H9 (cell line): ENCODE measurements at regions not wholly inside any gene's neighbourhood (a gene's known extent, or its start where the extent isn't known, plus 50 kb on each side); places are given as distances from the start of the nearest gene placed in this dataset.

ENCODE experiments used
- DNase-seq: peaks from one replicate; pipeline ENCODE4 v3.0.0-alpha.2; 2017
- H2AFZ ChIP-seq: one replicate; pipeline ENCODE4 v1.6.1; 2013; ENCODE audit warnings: mild to moderate bottlenecking, low read length, control low read depth, moderate library complexity
- H2AK5ac ChIP-seq: 2 replicates; pipeline ENCODE4 v1.6.1; 2013; ENCODE audit warnings: low read length, control low read depth, mixed read lengths; ENCODE audit not compliant: insufficient read length
- H2BK120ac ChIP-seq: one replicate; pipeline ENCODE4 v1.6.1; 2013; ENCODE audit warnings: low read depth, mild to moderate bottlenecking, low read length, control low read depth, inconsistent platforms; ENCODE audit not compliant: poor library complexity, severe bottlenecking
- H2BK12ac ChIP-seq: 2 replicates; pipeline ENCODE4 v1.6.1; 2013; ENCODE audit warnings: low read length, control low read depth, mixed read lengths, low read depth; ENCODE audit not compliant: insufficient read length
- H2BK15ac ChIP-seq: 2 replicates; pipeline ENCODE4 v1.6.1; 2013; ENCODE audit warnings: low read depth, low read length, control low read depth
- H2BK20ac ChIP-seq: one replicate; pipeline ENCODE4 v1.6.1; 2013; ENCODE audit warnings: low read depth, mild to moderate bottlenecking, low read length, control low read depth, inconsistent platforms; ENCODE audit not compliant: poor library complexity, severe bottlenecking
- H2BK5ac ChIP-seq: 2 replicates; pipeline ENCODE4 v1.6.1; 2013; ENCODE audit warnings: low read length, control low read depth, mixed read lengths; ENCODE audit not compliant: insufficient read length
- H3K14ac ChIP-seq: 2 replicates; pipeline ENCODE4 v1.6.1; 2013; ENCODE audit warnings: low read length, control low read depth; ENCODE audit not compliant: insufficient read depth
- H3K18ac ChIP-seq: 2 replicates; pipeline ENCODE4 v1.6.1; 2013; ENCODE audit warnings: low read depth, mild to moderate bottlenecking, mixed read lengths, low read length, control low read depth; ENCODE audit not compliant: insufficient read length
- H3K23ac ChIP-seq: 2 replicates; pipeline ENCODE4 v1.6.1; 2013; ENCODE audit warnings: low read length, control low read depth, mixed read lengths, low read depth; ENCODE audit not compliant: insufficient read length
- H3K23me2 ChIP-seq: 2 replicates; pipeline ENCODE4 v1.6.1; 2013; ENCODE audit warnings: low read depth, mild to moderate bottlenecking, mixed read lengths, low read length, control low read depth; ENCODE audit not compliant: insufficient read length, poor library complexity, severe bottlenecking
- H3K27ac ChIP-seq: 2 replicates; pipeline ENCODE4 v1.5.1; 2013; ENCODE audit warnings: low read length, control low read depth, mixed read lengths, low read depth; ENCODE audit not compliant: insufficient read length
- H3K27me3 ChIP-seq: 2 replicates; pipeline ENCODE4 v1.6.1; 2013; ENCODE audit warnings: low read length, control low read depth, inconsistent platforms; ENCODE audit not compliant: insufficient read depth
- H3K4ac ChIP-seq: 2 replicates; pipeline ENCODE4 v1.6.1; 2013; ENCODE audit warnings: low read depth, mild to moderate bottlenecking, control low read depth, inconsistent platforms, low read length, moderate library complexity
- H3K4me1 ChIP-seq: 2 replicates; pipeline ENCODE4 v1.6.1; 2013; ENCODE audit warnings: low read length, control low read depth, inconsistent platforms; ENCODE audit not compliant: insufficient read depth
- H3K4me2 ChIP-seq: 2 replicates; pipeline ENCODE4 v1.6.1; 2013; ENCODE audit warnings: low read length, control low read depth, mixed read lengths; ENCODE audit not compliant: insufficient read length, insufficient read depth
- H3K56ac ChIP-seq: 2 replicates; pipeline ENCODE4 v1.6.1; 2013; ENCODE audit warnings: low read depth, mild to moderate bottlenecking, mixed read lengths, low read length, control low read depth; ENCODE audit not compliant: insufficient read length
- H3K79me1 ChIP-seq: 2 replicates; pipeline ENCODE4 v1.6.1; 2013; ENCODE audit warnings: low read depth, mild to moderate bottlenecking, moderate library complexity, low read length, control low read depth, inconsistent platforms; ENCODE audit not compliant: insufficient read depth, poor library complexity, severe bottlenecking
- H3K79me2 ChIP-seq: 2 replicates; pipeline ENCODE4 v1.6.1; 2013; ENCODE audit warnings: low read length, control low read depth, inconsistent platforms; ENCODE audit not compliant: insufficient read depth
- H3K9ac ChIP-seq: 2 replicates; pipeline ENCODE4 v1.6.1; 2013; ENCODE audit warnings: low read length, control low read depth, mixed read lengths; ENCODE audit not compliant: insufficient read length; ENCODE audit errors: extremely low read depth
- H3K9me3 ChIP-seq: one replicate; pipeline ENCODE4 v1.6.1; 2013; ENCODE audit warnings: low read depth, low read length, inconsistent platforms; ENCODE audit not compliant: control insufficient read depth
- H3T11ph ChIP-seq: one replicate; pipeline ENCODE4 v1.6.1; 2013; ENCODE audit warnings: mild to moderate bottlenecking, low read length, control low read depth, inconsistent platforms
- H4K20me1 ChIP-seq: one replicate; pipeline ENCODE4 v1.6.1; 2013; ENCODE audit not compliant: control insufficient read depth, insufficient read length, insufficient read depth
- H4K5ac ChIP-seq: 2 replicates; pipeline ENCODE4 v1.6.1; 2013; ENCODE audit warnings: low read depth, mild to moderate bottlenecking, mixed read lengths, low read length, control low read depth; ENCODE audit not compliant: insufficient read length
- H4K8ac ChIP-seq: replicated peaks from 2 replicates; pipeline ENCODE4 v1.6.1; 2013; ENCODE audit warnings: low read length, control low read depth, mixed read lengths, low read depth; ENCODE audit not compliant: insufficient read length
- H4K91ac ChIP-seq: 2 replicates; pipeline ENCODE4 v1.6.1; 2013; ENCODE audit warnings: low read depth, mild to moderate bottlenecking, moderate library complexity, mixed read lengths, low read length, control low read depth; ENCODE audit not compliant: insufficient read length
- H3K27ac Mint-ChIP-seq, 3 experiments: 2 replicates in 2 of 3; 3 replicates in 1 of 3; pipeline ENCODE4 v1.8.0; 2020 to 2021; ENCODE audit warnings: mixed read lengths in 3 of 3, mild to moderate bottlenecking in 1 of 3, moderate library complexity in 1 of 3
- H3K27me3 Mint-ChIP-seq: 2 replicates; pipeline ENCODE4 v1.8.0; 2021; ENCODE audit warnings: low read depth, mild to moderate bottlenecking, moderate library complexity, mixed read lengths
- H3K36me3 Mint-ChIP-seq, 3 experiments: 2 replicates in 2 of 3; 3 replicates in 1 of 3; pipeline ENCODE4 v1.8.0; 2020 to 2021; ENCODE audit warnings: low read depth in 3 of 3, mixed read lengths in 3 of 3; ENCODE audit not compliant: insufficient read depth in 1 of 3
- H3K4me1 Mint-ChIP-seq, 2 experiments: 2 replicates each; pipeline ENCODE4 v1.8.0; 2020; ENCODE audit warnings: mixed read lengths in 2 of 2
- H3K4me3 Mint-ChIP-seq, 2 experiments: 2 replicates in 1 of 2; 3 replicates in 1 of 2; pipeline ENCODE4 v1.8.0; 2020 to 2021; ENCODE audit warnings: mild to moderate bottlenecking in 2 of 2, mixed read lengths in 2 of 2, moderate library complexity in 1 of 2
- H3K9me3 Mint-ChIP-seq, 2 experiments: 2 replicates in 1 of 2; 3 replicates in 1 of 2; pipeline ENCODE4 v1.8.0; 2020; ENCODE audit warnings: mild to moderate bottlenecking in 2 of 2, mixed read lengths in 2 of 2, moderate library complexity in 1 of 2
- whole genome bisulfite sequencing: extraction: QIAGEN DNeasy Blood & Tissue Kit; methylation state at CpG from one replicate; pipeline ENCODE4 v1.1.7; 2013; ENCODE audit warnings: missing lambda C conversion rate, low lambda C conversion rate, mixed read lengths; ENCODE audit not compliant: insufficient read length; ENCODE audit errors: extremely low coverage; 5-methylcytosine and 5-hydroxymethylcytosine counted together
- TF ChIP-seq, protein P1 (sequence below): fragments of 200-600 bp; sonication (generic); conservative IDR thresholded peaks from 3 replicates; pipeline ENCODE4 v1.8.0; 2021; ENCODE audit warnings: antibody characterized with exemption, mild to moderate bottlenecking

DNA sequence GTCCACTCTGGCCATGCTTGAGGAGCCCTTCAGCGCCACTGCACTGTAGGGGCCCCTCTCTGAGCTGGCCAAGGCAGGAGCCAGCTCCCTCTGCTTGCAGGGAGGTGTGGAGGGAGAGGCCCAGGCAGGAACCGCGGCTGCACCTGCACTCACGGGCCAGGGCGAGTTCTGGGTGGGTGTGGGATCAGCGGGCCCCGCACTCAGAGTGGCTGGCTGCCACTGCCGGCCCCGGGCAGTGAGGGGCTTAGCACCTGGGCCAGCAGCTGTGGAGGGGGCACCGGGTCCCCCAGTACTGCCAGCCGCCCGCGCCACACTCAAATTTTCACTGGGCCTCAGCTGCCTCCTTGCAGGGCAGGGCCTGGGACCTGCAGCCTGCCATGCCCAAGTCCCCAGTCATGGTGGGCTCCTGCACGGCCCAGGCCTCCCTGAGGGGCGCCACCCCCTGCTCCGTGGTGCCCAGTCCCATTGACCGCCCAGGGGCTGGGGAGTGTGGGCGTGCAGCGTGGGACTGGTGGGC is 347.2 kb upstream of the SPOCK3 start:
- no peak overlapping the region for H2BK120ac ChIP-seq
- H3K4me1 ChIP-seq = no peaks in the 10 kb centered on the region
- H3K27me3 ChIP-seq = no peaks in the 10 kb centered on the region
- no peak overlapping the region for H2AFZ ChIP-seq
- no peak overlapping the region for H3K56ac ChIP-seq
- no peaks in the 10 kb centered on the region for H3K23me2 ChIP-seq
- H2BK20ac ChIP-seq = no peak overlapping the region
- Mint-ChIP-seq H3K27ac (no peak overlapping the region), H3K4me1 (no peaks in the 10 kb centered on the region), H3K9me3 (peaks cover 51 to 52% of the 10 kb centered on the region in 2 experiments), H3K27me3 (no peaks in the 10 kb centered on the region), H3K36me3 (peaks cover 13 to 33% (median 18%) of the 10 kb centered on the region in 3 experiments; a peak in 6 of 7 replicates), H3K4me3 (no peak overlapping the region)
- no peaks in the 10 kb centered on the region for H4K20me1 ChIP-seq
- H3K9ac ChIP-seq = no peak overlapping the region
- no peak overlapping the region for H4K91ac ChIP-seq
- H2BK15ac ChIP-seq = no peak overlapping the region
- no peak overlapping the region for H4K8ac ChIP-seq
- H3K9me3 ChIP-seq = no peaks in the 10 kb centered on the region
- no peaks in the 10 kb centered on the region for H3K79me2 ChIP-seq
- no peak overlapping the region for H3K27ac ChIP-seq
- H2AK5ac ChIP-seq = no peak overlapping the region
- TF ChIP-seq, protein P1, sequence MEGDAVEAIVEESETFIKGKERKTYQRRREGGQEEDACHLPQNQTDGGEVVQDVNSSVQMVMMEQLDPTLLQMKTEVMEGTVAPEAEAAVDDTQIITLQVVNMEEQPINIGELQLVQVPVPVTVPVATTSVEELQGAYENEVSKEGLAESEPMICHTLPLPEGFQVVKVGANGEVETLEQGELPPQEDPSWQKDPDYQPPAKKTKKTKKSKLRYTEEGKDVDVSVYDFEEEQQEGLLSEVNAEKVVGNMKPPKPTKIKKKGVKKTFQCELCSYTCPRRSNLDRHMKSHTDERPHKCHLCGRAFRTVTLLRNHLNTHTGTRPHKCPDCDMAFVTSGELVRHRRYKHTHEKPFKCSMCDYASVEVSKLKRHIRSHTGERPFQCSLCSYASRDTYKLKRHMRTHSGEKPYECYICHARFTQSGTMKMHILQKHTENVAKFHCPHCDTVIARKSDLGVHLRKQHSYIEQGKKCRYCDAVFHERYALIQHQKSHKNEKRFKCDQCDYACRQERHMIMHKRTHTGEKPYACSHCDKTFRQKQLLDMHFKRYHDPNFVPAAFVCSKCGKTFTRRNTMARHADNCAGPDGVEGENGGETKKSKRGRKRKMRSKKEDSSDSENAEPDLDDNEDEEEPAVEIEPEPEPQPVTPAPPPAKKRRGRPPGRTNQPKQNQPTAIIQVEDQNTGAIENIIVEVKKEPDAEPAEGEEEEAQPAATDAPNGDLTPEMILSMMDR = no peak
- no peak overlapping the region for H4K5ac ChIP-seq
- no peak overlapping the region for H2BK5ac ChIP-seq
- no peak overlapping the region for H2BK12ac ChIP-seq
- no peaks in the 10 kb centered on the region for H3K79me1 ChIP-seq
- no peak overlapping the region for H3K4ac ChIP-seq
- WGBS = no CpG with 5 or more reads among the region's 19 CpGs
- no peak overlapping the region for H3K23ac ChIP-seq
- no peak overlapping the region for H3K14ac ChIP-seq
- no peak for DNase-seq
- no peak overlapping the region for H3T11ph ChIP-seq
- no peak overlapping the region for H3K4me2 ChIP-seq
- H3K18ac ChIP-seq = no peak overlapping the region
